SK-N-MC (cell line): ENCODE measurements at regions not wholly inside any gene's neighbourhood (a gene's known extent, or its start where the extent isn't known, plus 50 kb on each side); places are given as distances from the start of the nearest gene placed in this dataset.
"Not testable (repeated sequence)": the region's sequence is repeated elsewhere in the genome, so short reads cannot be mapped to it uniquely, and the experiment has no call there.

Experiments
- EZH2 ChIP-seq: fragments of 200-600 bp; sonication (generic); IDR thresholded peaks from one replicate; pipeline ENCODE4 v1.6.1; 2017; ENCODE audit warnings: antibody characterized with exemption
- POLR2AphosphoS5 ChIP-seq: IDR thresholded peaks from 2 replicates; pipeline ENCODE4 v1.6.1; 2012; ENCODE audit warnings: mild to moderate bottlenecking, low read depth, low read length, borderline replicate concordance

DNA sequence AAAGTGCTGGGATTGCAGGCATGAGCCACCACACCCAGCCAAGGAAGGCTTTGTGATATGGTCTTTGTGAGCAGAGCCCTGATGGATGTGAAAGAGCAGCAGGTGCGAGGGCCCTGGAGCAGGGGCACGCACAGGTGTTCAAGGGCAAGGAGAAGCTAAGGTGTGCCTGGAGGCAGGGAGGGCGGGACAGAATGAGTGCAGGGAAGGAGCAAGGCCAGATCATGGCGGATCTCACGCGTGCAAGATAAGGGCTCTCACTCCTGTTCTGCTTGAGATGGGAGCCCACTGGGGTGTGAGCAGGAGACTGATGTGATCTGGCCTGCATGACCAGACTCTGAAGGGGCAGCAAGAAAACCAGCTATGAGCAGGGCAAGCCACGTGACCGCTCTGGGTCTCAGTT lies 295.0 kb downstream of the GOLGA6L6 start:
- TF ChIP-seq POLR2AphosphoS5, EZH2: not testable (repeated sequence)
